Gastroesophageal sphincter (tissue), 3 donors: ENCODE measurements at regions not wholly inside any gene's neighbourhood (a gene's known extent, or its start where the extent isn't known, plus 50 kb on each side); places are given as distances from the start of the nearest gene placed in this dataset.

ENCODE experiments used
- EP300 ChIP-seq: sonication (generic); formaldehyde crosslinking; IDR thresholded peaks from one replicate; pipeline ENCODE4 v1.6.1; 2017; ENCODE audit warnings: antibody characterized with exemption, mild to moderate bottlenecking
- POLR2A ChIP-seq, 2 donors: fragments of 450-650 bp; IDR thresholded peaks; one replicate each; pipeline ENCODE4 v1.6.1; 2017; ENCODE audit warnings: antibody characterized with exemption in 2 of 2, mild to moderate bottlenecking in 2 of 2, moderate library complexity in 1 of 2
- POLR2AphosphoS5 ChIP-seq: sonication (generic); formaldehyde crosslinking; IDR thresholded peaks from one replicate; pipeline ENCODE4 v1.6.1; 2017; ENCODE audit warnings: antibody characterized with exemption
- TF ChIP-seq, protein P1 (sequence below), 4 experiments: fragments of 200-600 bp in 2 of 4; fragments of 450-650 bp in 2 of 4; sonication (generic) in 1 of 4; IDR thresholded peaks; one replicate each; pipeline ENCODE4 v1.5.1; 2017 to 2019; ENCODE audit warnings: antibody characterized with exemption in 4 of 4, mild to moderate bottlenecking in 2 of 4, moderate library complexity in 2 of 4

DNA sequence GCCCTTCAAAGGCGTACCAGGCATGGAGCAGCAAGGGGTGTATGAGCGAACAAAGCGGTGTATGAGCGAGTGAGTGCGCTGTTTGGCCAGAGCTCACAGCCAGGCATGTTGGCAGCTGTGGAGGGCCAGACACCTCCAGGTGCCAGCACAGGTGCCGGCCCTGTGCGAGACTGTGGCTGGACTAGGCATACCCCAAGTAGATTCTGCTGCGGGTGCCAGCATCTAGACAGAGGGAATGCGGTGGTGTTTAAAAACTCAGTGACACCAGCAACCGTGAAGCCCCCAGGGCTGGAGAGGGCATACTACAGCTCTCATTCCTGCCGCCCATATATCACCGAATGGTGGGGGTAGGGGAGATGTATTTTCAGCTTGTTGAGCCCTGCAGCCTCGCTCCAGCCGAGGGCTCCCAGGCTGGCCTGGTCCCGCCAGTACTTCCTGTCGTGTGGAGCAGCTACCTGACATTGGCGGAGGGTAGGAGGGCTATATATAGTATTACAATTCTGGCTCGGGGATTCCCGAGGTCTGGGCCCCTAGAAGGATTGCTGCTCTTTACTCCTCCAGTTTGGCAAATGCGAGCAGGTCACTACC, 1829.6 kb upstream of the NUDT12 start:
- no peak for TF ChIP-seq POLR2A (IDR thresholded peaks at IDR 0.05)
- TF ChIP-seq, protein P1, sequence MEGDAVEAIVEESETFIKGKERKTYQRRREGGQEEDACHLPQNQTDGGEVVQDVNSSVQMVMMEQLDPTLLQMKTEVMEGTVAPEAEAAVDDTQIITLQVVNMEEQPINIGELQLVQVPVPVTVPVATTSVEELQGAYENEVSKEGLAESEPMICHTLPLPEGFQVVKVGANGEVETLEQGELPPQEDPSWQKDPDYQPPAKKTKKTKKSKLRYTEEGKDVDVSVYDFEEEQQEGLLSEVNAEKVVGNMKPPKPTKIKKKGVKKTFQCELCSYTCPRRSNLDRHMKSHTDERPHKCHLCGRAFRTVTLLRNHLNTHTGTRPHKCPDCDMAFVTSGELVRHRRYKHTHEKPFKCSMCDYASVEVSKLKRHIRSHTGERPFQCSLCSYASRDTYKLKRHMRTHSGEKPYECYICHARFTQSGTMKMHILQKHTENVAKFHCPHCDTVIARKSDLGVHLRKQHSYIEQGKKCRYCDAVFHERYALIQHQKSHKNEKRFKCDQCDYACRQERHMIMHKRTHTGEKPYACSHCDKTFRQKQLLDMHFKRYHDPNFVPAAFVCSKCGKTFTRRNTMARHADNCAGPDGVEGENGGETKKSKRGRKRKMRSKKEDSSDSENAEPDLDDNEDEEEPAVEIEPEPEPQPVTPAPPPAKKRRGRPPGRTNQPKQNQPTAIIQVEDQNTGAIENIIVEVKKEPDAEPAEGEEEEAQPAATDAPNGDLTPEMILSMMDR (IDR thresholded peaks at IDR 0.05), result no peak
- no peak for TF ChIP-seq EP300
- no peak for TF ChIP-seq POLR2AphosphoS5
